Middle frontal gyrus (tissue), 1 donor: ENCODE measurements at regions not wholly inside any gene's neighbourhood (a gene's known extent, or its start where the extent isn't known, plus 50 kb on each side); places are given as distances from the start of the nearest gene placed in this dataset.
"Not testable (repeated sequence)": the region's sequence is repeated elsewhere in the genome, so short reads cannot be mapped to it uniquely, and the experiment has no call there.

Source experiments
- DNase-seq: peaks from one replicate; pipeline ENCODE4 v3.0.0-alpha.2; 2015; ENCODE audit warnings: low spot score; ENCODE audit errors: extremely low spot score

GRCh38 chr16:85220964-85221731 lies 108.9 kb upstream of the CIBAR2 start:
- DNase-seq, result no peak

GRCh38 chr16:85221771-85222154 lies 109.5 kb upstream of the CIBAR2 start:
- DNase-seq, result no peak

GRCh38 chr16:85222155-85222863 lies 110.0 kb upstream of the CIBAR2 start:
- no peak for DNase-seq

- DNase-seq, result no peak
Observed at GRCh38 chr16:85225257-85225656, 113.0 kb upstream of the CIBAR2 start.

DNA sequence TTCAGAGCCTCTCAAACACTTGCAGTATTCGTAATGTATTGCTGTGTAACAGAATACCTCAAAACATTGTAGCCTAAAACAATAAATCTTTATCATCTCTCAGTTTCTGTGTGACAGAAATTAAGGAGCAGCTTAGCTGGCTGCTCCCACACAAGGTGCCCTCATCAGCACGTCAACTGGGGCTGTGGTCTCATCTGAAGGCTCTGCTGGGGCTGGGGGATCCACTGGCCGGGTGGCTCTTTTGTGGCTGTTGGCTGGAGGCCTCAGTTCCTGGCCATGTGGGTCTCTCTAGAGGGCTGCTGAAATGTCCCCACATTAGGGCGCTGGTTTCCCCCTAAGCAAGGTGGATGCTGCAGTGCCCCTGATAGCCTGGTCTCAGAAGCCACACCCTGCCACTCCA lies 113.4 kb upstream of the CIBAR2 start:
- DNase-seq, result no peak

DNA sequence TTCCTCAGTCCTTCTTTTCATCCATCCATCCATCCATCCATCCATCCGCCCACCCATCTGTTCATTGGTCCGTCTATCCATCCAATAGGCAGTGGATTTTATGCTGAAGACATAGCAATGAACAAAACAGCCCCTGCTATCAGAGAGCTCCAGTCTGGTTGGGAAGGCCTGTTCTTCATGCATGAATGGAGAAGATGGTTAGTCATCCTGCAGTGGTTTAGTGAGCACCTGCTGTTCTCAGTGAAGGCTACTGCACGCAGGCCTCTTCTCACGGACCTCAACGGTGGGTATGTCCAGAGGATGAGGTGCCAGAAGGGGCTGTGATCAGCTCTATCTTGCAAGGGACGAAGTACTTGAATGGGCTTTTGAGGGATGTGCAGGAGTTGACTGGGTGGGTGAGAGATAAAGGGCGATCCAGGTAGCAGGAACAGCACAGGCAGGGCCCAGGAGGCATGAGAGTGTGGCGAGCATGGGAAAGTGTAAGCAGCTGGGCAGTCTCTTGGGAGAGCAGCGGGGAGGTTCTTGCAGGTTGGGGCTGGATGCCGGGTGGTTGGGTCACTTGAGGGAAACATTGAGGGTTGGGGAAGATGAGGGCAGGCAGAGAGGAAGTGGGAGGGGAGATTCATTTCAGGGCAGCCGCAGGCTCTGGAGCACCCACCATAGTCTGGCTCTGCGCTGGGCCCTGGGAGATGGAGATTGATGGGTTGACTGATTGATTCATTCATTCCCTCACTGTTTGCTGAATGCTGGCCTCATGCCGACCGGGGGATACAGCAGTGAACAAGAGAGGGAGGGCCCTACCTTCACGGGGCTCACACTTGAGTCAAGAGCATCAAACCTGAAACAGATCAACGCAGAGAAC lies 115.0 kb upstream of the CIBAR2 start:
- no peak for DNase-seq

DNA sequence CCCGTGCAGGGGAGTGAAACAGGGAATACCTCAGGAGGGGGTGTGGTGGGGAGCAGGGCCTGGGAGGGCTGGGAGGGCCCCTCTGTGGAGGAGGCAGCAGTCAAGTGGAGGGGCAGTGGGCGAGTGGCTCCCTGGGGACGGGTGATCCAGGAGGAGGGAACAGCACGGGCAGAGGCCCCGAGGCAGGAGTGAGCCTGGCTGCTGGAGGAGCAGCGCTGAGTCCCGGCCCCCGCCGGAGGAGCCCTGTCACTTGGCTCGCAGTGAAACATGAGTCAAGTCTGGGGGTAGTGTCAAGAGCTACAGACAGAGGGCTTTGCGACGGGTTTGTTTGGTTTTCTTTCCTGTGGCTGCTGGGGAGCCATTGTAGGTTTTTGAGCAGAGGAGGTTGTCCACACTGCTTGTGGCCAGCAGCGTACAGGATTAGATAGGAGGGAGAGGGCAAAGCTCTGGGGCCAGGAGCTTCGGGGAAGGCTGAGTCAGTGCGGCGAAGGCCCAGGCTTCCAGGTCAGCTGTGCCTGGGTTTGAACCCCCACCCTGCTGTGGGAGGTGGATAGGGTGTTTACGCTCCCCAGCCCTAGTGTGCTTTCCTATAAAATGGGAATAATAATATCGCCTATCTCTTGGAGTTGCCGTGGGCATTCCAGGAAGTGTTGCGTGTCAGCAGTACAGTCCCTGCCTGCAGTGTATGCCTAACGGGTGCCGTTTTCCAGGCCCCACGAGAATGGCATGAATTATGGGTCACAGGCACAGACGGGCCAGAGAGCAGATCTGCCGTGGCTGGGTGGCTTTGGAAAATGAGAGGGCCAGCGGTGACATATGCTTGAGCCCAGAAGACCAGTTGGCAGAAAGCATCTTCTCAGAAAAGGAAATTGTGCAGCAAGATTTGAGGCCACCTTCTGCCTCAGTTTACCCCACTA lies 115.9 kb upstream of the CIBAR2 start:
- DNase-seq, result no peak

GRCh38 chr16:85228970-85229430 lies 116.7 kb upstream of the CIBAR2 start:
- no peak for DNase-seq

DNA sequence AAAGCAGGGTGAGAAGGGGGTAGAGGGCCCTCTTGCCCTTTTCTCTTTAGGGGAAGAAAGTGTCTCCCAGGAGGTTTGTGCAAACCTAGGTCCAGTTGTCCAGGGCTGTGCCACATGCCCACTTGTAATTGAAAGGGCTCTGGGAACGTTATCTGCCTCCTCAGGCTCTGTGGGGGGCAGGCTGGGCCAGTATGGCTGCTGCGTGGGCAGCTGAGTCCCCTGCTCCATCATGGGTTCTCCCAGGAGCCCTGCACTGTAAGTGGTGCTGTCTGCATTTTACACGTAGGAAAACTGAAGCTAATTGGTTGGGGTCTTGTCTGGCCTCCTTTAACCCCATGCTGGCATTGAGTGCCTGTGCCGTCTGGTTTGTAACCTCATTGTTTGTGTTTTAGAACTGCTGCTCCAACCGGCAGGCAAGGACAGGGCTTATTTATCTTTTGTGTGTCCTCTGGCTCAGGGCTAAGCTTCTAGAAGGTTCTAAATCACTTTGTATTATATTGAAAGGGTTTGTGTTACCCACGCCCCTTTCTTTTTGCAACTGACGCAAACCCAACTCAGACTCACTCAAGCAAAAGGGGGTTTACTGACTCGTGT lies 117.7 kb upstream of the CIBAR2 start:
- DNase-seq, result no peak

GRCh38 chr16:85230764-85231383 lies 118.6 kb upstream of the CIBAR2 start:
- DNase-seq, result not testable (repeated sequence)

- no peak for DNase-seq
Observed at GRCh38 chr16:85231959-85232358, 119.7 kb upstream of the CIBAR2 start.

DNA sequence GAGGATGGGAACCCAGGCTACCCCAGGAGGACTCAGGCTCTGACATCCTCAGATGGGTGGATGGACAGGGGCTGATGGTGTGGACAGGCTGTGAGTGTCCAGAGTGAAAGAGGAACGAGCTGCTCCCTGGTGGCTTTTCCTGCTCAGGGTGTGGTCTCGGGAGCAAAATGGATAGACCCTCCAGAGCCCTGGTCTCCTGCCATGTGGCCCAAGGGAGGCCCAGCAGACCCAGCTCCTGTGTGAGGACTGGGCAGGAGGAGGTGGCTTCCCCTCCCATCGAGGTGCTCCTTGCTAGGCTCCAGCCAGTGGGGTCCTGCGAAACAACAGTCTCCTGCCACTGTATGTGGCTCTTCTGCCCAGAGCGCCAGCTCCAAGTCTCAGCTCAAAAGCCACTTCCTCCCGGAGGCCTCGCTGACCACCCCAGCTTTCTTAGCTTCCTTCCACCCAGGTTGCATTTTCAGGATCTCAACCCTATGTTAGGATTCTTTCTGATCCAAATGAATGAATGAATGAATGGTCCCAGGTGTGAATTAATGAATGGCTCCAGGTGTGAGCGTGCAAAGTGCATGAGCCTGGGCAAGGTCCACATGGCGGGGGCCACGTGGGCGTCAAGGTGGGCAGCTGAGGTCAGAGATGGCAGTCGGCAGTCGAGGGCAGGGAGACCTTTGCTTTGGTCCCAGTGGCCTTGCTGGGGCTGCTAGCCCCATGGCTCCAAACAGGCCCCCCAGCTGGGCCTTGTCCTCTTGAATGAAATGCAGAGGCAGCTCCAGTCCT lies 120.3 kb upstream of the CIBAR2 start:
- DNase-seq, result no peak

GRCh38 chr16:85233516-85233915 lies 121.2 kb upstream of the CIBAR2 start:
- DNase-seq, result no peak

- DNase-seq, result no peak
Observed at GRCh38 chr16:85234310-85235204, 122.3 kb upstream of the CIBAR2 start.

DNA sequence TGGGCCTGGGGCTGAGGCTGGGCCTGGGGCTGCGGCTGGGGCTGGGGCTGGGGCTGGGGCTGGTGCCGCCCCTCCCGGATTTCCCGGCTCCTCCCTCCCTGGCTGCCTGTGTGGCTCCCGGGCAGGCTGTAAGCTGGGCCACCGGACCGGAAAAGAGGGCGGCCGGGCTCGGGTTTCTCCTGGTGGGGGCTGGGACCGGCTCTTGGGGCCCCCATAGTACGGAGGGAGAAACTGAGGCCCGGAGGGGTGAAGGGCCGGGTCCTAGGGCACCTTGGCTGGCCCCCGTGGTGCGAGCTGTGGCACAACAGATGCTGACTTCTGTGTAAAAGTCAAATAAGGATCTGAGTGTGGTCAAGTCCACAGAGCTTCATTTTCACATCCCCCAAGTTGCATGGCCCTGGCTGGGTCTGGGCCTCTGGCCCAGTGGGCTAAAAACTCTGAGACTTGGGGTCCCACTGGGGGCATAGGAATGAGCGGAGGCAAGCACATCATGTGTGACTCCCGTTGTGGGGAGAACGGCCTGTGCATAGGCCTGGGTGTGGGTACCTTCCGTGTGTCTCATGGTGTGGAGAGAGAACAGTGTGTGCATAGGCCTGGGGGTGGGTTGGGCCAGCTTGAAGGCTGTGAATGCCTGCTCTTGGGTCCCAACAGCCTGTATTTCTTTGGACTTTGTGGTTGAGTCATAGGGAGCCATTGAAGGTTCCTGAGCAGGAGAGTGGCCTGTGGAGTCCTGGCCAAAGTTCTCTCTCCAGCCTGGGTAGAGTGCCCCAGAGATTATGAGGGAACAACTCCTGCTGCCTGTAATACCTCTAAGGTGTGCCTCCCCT lies 123.9 kb upstream of the CIBAR2 start:
- no peak for DNase-seq

- no peak for DNase-seq
Observed at GRCh38 chr16:85236818-85237150, 124.5 kb upstream of the CIBAR2 start.

DNA sequence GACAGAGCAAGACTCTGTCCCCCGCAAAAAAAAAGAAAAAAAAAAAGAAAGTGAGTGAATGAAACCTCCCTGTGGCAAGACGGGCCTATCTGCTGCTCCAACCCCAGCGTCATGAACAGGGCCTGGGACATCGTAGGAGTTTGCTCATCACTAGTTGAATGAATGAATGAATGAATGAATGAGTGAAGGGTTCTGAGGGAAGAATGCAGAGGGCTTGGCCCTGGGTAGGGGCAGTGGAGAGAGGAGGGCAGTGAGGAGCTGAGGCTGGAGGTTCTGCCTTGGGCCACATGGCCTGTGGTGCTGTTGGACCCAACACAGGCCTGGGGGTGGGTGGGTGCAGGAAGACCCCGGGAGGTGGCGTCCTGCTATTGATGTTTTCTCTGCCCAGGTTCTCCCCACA lies 125.5 kb upstream of the CIBAR2 start:
- no peak for DNase-seq
